Endodermal cell (in vitro differentiated cells): ENCODE measurements at regions not wholly inside any gene's neighbourhood (a gene's known extent, or its start where the extent isn't known, plus 50 kb on each side); places are given as distances from the start of the nearest gene placed in this dataset.
"Not testable (repeated sequence)": the region's sequence is repeated elsewhere in the genome, so short reads cannot be mapped to it uniquely, and the experiment has no call there.

Experiments used
- DNase-seq: peaks from one replicate; pipeline ENCODE4 v3.0.0-alpha.2; 2017
- H3K27ac ChIP-seq: 2 replicates; pipeline ENCODE4 v1.5.1; 2013; ENCODE audit warnings: mild to moderate bottlenecking, low read depth, low read length, moderate library complexity
- H3K27me3 ChIP-seq: 2 replicates; pipeline ENCODE4 v1.6.1; 2013; ENCODE audit warnings: mild to moderate bottlenecking, low read length, moderate library complexity; ENCODE audit not compliant: insufficient read depth, control insufficient read depth, poor library complexity, severe bottlenecking
- H3K36me3 ChIP-seq: 2 replicates; pipeline ENCODE4 v1.7.0; 2013; ENCODE audit warnings: mild to moderate bottlenecking, low read length, moderate library complexity; ENCODE audit not compliant: control insufficient read depth, insufficient read depth
- H3K4me1 ChIP-seq: one replicate; pipeline ENCODE4 v1.7.0; 2013; ENCODE audit warnings: low read length; ENCODE audit not compliant: control insufficient read depth, insufficient read depth
- H3K4me3 ChIP-seq: 2 replicates; pipeline ENCODE4 v1.5.1; 2013; ENCODE audit warnings: mild to moderate bottlenecking, low read length, moderate library complexity
- H3K9ac ChIP-seq: 2 replicates; pipeline ENCODE4 v1.6.1; 2013; ENCODE audit warnings: mild to moderate bottlenecking, low read length, moderate library complexity; ENCODE audit not compliant: poor library complexity, severe bottlenecking; ENCODE audit errors: extremely low read depth
- H3K9me3 ChIP-seq: 2 replicates; pipeline ENCODE4 v1.6.1; 2013; ENCODE audit warnings: mild to moderate bottlenecking, low read length, moderate library complexity; ENCODE audit not compliant: control insufficient read depth
- H3K27ac Mint-ChIP-seq: 2 replicates; pipeline ENCODE4 v1.8.0; 2020; ENCODE audit warnings: mixed read lengths
- H3K27me3 Mint-ChIP-seq: 2 replicates; pipeline ENCODE4 v1.8.0; 2021; ENCODE audit warnings: mild to moderate bottlenecking, mixed read lengths; ENCODE audit not compliant: insufficient read depth
- H3K36me3 Mint-ChIP-seq: 2 replicates; pipeline ENCODE4 v1.8.0; 2020; ENCODE audit warnings: low read depth, mixed read lengths
- H3K4me1 Mint-ChIP-seq: 2 replicates; pipeline ENCODE4 v1.8.0; 2020; ENCODE audit warnings: mixed read lengths
- H3K4me3 Mint-ChIP-seq: 2 replicates; pipeline ENCODE4 v1.8.0; 2020; ENCODE audit warnings: mild to moderate bottlenecking, moderate library complexity, mixed read lengths
- H3K9me3 Mint-ChIP-seq: 2 replicates; pipeline ENCODE4 v1.8.0; 2020; ENCODE audit warnings: mild to moderate bottlenecking, mixed read lengths
- WGBS, 2 experiments: methylation state at CpG; one replicate each; pipeline versions ENCODE4 v1.1.5 to v1.1.7; 2013; ENCODE audit warnings: missing lambda C conversion rate in 2 of 2, mixed read lengths in 1 of 2; ENCODE audit not compliant: insufficient coverage in 1 of 2, insufficient read length in 1 of 2; 5-methylcytosine and 5-hydroxymethylcytosine counted together

DNA sequence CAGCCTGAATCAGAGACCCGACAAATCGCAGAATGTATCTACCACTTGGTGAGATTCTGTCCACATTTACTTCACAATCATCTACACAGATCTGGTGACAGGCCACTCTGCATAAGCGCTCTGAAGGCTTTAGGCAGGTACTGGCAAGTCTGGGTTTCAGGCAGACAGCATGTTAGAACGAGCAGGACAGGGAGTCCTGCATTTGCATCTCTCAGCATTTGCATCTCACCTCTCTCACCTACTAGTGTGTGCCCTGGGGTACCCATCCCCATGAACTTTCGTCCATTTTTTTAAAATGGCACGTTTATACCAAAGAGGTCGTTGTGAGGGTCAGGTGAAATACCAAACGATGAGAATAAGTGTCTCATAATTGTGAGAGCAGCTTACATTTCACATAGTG is 108.2 kb downstream of the SPATA31A1 start:
- peak; percentile 48 for DNase-seq
- not testable (repeated sequence) for H3K36me3 Mint-ChIP-seq, H3K4me1 Mint-ChIP-seq, H3K27me3 Mint-ChIP-seq, H3K9me3 ChIP-seq, H3K27ac Mint-ChIP-seq, H3K4me1 ChIP-seq, H3K9ac ChIP-seq, H3K27ac ChIP-seq, H3K36me3 ChIP-seq, H3K27me3 ChIP-seq, H3K9me3 Mint-ChIP-seq
- 20 to 26% methylated on average over 1 to 4 of the region's 8 CpGs for WGBS, 2 experiments
- peak overlapping the region; percentile 62 for H3K4me3 Mint-ChIP-seq
- H3K4me3 ChIP-seq, result peak overlapping the region; percentile 73

DNA sequence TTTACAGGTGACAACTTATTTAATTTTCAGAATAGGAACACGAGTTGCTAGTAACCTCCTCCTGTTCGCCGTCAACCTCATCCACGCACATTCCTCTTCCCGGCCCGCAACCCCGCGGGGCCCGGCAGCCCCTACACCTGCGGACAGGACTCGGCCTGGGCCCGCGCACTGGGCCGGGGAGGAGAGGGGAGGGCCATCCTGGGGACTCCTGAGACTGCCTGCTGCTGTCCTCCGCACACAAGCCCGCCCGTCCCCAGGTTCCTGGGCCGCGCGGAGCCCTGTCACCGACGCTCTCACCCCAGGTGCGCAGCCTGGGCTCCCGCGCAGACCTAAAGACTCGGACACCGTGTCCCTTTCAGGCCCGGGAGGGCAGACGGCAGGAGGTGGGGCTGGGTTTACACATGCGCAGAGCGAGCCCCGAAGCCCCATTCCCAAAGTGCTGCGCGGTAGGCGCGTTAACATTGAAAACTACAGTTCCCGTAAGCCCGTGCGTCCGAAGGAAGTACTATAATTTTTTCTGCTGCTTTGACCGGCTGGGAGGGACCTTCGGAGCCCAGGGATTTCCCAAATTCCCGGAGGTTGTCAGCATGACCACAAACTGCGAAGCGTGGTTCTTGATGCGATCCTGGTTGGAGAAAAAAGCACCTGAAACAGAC is 108.8 kb downstream of the SPATA31A1 start:
- not testable (repeated sequence) for H3K36me3 Mint-ChIP-seq, H3K36me3 ChIP-seq, H3K9me3 Mint-ChIP-seq

DNA sequence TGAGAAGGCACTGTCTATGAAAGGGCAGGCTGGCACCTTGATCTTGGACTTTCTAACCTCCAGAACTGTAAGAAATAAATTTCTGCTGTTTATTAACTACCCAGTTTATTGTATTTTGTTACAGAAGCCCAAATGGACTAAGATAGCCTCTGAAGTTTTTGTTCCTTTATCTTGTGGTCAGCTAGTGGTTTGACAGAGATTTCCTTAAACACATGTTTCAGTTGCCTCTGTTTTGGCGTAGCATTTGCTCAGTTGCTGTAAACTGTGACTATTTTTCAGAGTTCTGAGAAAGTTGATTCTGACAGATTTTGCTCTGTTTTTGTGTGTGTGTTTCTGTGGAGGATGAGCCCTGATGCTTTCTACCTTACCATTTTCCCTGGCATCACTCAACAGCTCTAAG is 119.0 kb downstream of the SPATA31A1 start:
- H3K4me1 Mint-ChIP-seq, H3K4me3 Mint-ChIP-seq, H3K27ac ChIP-seq, H3K27me3 ChIP-seq, H3K27me3 Mint-ChIP-seq, H3K9me3 ChIP-seq, H3K9ac ChIP-seq, DNase-seq, H3K36me3 ChIP-seq, H3K27ac Mint-ChIP-seq, H3K36me3 Mint-ChIP-seq, H3K4me3 ChIP-seq, H3K4me1 ChIP-seq, H3K9me3 Mint-ChIP-seq: not testable (repeated sequence)
- WGBS, 2 experiments, result no CpG with 5 or more reads among the region's 1 CpG

More for the DNA sequence above, 108.8 kb downstream of the SPATA31A1 start:
- peak overlapping the region; percentile 62 for H3K27ac Mint-ChIP-seq
- H3K9ac ChIP-seq, H3K27me3 Mint-ChIP-seq, H3K27ac ChIP-seq, H3K4me1 ChIP-seq, H3K27me3 ChIP-seq, H3K4me1 Mint-ChIP-seq, H3K9me3 ChIP-seq: not testable (repeated sequence)
- 1% methylated on average over 38 of the region's 46 CpGs; no CpG with 5 or more reads in 1 of the 2 experiments for WGBS, 2 experiments
- peak; percentile 89 for DNase-seq
- H3K4me3 Mint-ChIP-seq, result peak overlapping the region; percentile 62
- peak overlapping the region; percentile 73 for H3K4me3 ChIP-seq

DNA sequence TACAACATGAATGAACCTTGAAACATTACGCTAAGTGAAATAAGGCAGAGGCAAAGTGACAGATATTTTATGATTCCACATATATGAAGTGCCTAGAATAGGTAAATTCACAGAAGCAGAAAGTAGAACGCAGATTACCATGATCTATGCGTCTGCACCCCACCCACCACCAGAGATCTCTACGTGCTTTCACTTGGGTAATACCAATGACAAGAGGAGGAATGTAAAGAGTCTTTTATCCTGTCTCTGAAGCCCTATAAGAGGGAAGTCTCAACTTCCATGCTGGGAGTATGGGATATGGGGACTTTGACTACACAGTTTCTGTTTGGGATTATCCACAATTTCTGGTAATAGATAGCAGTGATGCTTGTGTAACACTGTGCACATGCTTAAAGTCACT is 127.6 kb downstream of the SPATA31A1 start:
- not testable (repeated sequence) for H3K4me3 Mint-ChIP-seq, H3K9ac ChIP-seq, H3K27me3 ChIP-seq, H3K36me3 ChIP-seq, H3K27ac ChIP-seq, DNase-seq, H3K9me3 Mint-ChIP-seq, H3K4me1 Mint-ChIP-seq, H3K4me3 ChIP-seq, H3K27me3 Mint-ChIP-seq, H3K27ac Mint-ChIP-seq, H3K9me3 ChIP-seq, H3K36me3 Mint-ChIP-seq, H3K4me1 ChIP-seq
- WGBS, 2 experiments, result 100% methylated on average over 1 of the region's 4 CpGs; no CpG with 5 or more reads in 1 of the 2 experiments

DNA sequence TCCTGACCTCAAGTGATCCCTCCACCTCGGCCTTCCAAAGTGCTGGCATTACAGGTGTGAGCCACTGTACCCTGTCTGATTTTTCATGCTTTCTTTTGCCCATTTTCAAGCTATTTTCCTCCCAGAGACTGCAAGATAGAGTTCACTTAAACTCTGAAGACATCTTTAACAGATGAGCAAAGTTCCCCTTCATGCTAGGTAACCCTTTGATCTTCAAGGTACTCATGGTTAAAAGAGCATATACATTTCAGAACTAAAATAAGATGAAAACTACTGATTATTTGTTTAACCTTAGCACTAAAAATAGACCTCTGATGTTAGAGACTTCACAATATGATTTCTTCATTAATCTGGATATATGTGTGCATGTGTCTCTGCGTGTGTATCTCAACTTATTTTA is 128.4 kb downstream of the SPATA31A1 start:
- DNase-seq, H3K27ac ChIP-seq, H3K9me3 Mint-ChIP-seq, H3K27ac Mint-ChIP-seq, H3K4me3 Mint-ChIP-seq, H3K9me3 ChIP-seq, H3K27me3 ChIP-seq, H3K4me1 Mint-ChIP-seq, H3K4me3 ChIP-seq, H3K4me1 ChIP-seq, H3K9ac ChIP-seq, H3K36me3 ChIP-seq, H3K36me3 Mint-ChIP-seq, H3K27me3 Mint-ChIP-seq: not testable (repeated sequence)
- WGBS, 2 experiments, result 86% methylated on average over 1 of the region's 2 CpGs; no CpG with 5 or more reads in 1 of the 2 experiments

DNA sequence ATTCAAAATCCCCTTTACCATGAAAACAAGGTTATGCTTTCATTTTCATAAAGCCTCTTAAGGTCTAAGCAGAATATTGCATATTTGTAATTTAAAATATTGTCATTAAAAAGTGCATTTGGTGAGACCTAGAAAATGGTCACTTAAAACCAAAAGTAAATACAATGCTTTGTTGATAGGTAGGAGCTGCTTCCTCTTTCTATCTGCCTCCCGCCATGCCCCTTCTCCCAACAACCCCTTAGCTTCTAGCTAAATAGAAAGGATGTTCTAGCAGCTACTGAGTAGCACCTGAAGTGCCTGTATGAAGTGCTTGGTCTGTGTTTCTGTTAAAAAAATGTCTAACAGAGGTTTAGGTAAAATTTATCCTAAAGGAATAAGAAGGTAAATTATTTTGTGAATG is 128.8 kb downstream of the SPATA31A1 start:
- WGBS, 2 experiments, result no CpG with 5 or more reads among the region's 1 CpG
- H3K27me3 Mint-ChIP-seq, result not testable (repeated sequence)

DNA sequence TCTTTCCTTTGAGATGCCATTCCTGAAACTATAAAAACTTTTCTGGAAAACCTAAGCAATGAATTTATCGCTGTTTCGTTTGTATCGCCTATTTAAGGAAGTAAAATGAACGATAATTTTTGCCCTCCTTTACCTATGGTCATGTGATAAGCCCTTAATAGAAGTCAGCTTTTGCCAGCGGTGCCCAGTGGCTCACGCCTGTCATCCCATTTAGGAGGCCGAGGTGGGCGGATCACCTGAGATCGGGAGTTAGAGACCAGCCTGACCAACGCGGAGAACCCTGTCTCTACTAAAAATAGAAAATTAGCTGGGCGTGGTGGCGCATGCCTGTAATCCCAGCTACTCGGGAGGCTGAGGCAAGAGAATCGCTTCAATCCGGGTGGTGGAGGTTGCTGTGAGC is 132.0 kb downstream of the SPATA31A1 start:
- not testable (repeated sequence) for H3K27me3 Mint-ChIP-seq, H3K36me3 Mint-ChIP-seq

More for the DNA sequence above, 128.8 kb downstream of the SPATA31A1 start:
- H3K9me3 Mint-ChIP-seq, H3K27ac ChIP-seq, H3K27ac Mint-ChIP-seq, H3K36me3 Mint-ChIP-seq, H3K27me3 ChIP-seq, H3K4me1 ChIP-seq, H3K4me3 ChIP-seq, H3K9me3 ChIP-seq, H3K4me1 Mint-ChIP-seq, DNase-seq, H3K4me3 Mint-ChIP-seq, H3K36me3 ChIP-seq, H3K9ac ChIP-seq: not testable (repeated sequence)

More for the DNA sequence above, 132.0 kb downstream of the SPATA31A1 start:
- not testable (repeated sequence) for DNase-seq, H3K9me3 Mint-ChIP-seq, H3K9me3 ChIP-seq, H3K9ac ChIP-seq, H3K27ac Mint-ChIP-seq, H3K4me1 ChIP-seq, H3K36me3 ChIP-seq, H3K27me3 ChIP-seq, H3K27ac ChIP-seq, H3K4me3 ChIP-seq, H3K4me3 Mint-ChIP-seq, H3K4me1 Mint-ChIP-seq
- 91 to 100% methylated on average over 5 to 6 of the region's 16 CpGs for WGBS, 2 experiments
